ENCODE measurements at regions not wholly inside any gene's neighbourhood (a gene's known extent, or its start where the extent isn't known, plus 50 kb on each side); places are given as distances from the start of the nearest gene placed in this dataset.

DNA sequence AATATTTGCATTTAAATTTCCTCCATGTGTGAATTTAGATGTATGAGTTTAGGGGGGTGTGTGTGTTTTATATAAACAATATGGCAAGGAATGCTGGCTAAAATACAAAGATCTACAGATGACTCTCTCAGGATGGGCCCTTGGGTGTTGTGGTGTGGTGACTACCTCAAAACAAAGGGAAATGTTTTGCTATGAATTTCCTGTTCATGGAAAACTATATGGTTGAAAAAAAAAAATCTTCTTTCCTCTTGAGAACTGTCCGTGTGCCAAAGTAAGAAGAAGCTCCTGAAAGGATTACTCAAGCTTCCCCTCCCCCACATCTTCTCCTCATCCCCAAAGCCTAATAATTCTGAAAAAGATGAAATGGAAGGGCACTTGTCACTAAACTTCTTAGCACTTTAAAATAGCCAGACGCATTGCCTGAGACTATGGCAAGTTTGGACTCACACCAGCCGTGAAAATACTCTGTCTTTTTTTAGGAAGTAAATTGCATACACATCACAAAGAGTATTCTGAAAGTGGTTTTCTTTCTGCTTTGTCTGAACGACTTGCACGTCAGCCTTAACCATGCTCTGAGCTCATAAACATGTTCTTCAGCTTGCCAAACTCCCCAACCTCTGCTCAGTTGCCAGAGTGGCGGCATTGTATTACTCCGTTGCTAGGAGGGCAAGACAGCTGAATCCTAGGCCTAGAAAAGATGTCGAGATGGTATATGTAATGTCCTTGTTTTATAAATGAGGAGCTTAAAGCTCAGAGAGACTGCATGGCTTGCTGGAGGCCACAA, 250.4 kb upstream of the JADE1 start (continued):
- TF ChIP-seq, protein P1, sequence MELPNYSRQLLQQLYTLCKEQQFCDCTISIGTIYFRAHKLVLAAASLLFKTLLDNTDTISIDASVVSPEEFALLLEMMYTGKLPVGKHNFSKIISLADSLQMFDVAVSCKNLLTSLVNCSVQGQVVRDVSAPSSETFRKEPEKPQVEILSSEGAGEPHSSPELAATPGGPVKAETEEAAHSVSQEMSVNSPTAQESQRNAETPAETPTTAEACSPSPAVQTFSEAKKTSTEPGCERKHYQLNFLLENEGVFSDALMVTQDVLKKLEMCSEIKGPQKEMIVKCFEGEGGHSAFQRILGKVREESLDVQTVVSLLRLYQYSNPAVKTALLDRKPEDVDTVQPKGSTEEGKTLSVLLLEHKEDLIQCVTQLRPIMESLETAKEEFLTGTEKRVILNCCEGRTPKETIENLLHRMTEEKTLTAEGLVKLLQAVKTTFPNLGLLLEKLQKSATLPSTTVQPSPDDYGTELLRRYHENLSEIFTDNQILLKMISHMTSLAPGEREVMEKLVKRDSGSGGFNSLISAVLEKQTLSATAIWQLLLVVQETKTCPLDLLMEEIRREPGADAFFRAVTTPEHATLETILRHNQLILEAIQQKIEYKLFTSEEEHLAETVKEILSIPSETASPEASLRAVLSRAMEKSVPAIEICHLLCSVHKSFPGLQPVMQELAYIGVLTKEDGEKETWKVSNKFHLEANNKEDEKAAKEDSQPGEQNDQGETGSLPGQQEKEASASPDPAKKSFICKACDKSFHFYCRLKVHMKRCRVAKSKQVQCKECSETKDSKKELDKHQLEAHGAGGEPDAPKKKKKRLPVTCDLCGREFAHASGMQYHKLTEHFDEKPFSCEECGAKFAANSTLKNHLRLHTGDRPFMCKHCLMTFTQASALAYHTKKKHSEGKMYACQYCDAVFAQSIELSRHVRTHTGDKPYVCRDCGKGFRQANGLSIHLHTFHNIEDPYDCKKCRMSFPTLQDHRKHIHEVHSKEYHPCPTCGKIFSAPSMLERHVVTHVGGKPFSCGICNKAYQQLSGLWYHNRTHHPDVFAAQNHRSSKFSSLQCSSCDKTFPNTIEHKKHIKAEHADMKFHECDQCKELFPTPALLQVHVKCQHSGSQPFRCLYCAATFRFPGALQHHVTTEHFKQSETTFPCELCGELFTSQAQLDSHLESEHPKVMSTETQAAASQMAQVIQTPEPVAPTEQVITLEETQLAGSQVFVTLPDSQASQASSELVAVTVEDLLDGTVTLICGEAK (IDR thresholded peaks at IDR 0.05) = no peak
- TF ChIP-seq, protein P1 (CRISPR knock-in tag; IDR thresholded peaks at IDR 0.05) = no peak
- no peak for TF ChIP-seq STAT5A (IDR thresholded peaks at IDR 0.05; ENCODE audit: borderline replicate concordance, low read length)
- TF ChIP-seq RBM15 (IDR thresholded peaks at IDR 0.05; ENCODE audit: insufficient read depth, low read length) = no peak
- TF ChIP-seq PCBP1 (IDR thresholded peaks at IDR 0.05; ENCODE audit: low read depth, low read length, poor library complexity, severe bottlenecking) = no peak
- no peak for TF ChIP-seq SIN3A (IDR thresholded peaks at IDR 0.05; ENCODE audit: borderline replicate concordance in 2 of 2, control insufficient read depth in 1 of 2, low read depth in 2 of 2, low read length in 2 of 2)
- TF ChIP-seq, protein P2, sequence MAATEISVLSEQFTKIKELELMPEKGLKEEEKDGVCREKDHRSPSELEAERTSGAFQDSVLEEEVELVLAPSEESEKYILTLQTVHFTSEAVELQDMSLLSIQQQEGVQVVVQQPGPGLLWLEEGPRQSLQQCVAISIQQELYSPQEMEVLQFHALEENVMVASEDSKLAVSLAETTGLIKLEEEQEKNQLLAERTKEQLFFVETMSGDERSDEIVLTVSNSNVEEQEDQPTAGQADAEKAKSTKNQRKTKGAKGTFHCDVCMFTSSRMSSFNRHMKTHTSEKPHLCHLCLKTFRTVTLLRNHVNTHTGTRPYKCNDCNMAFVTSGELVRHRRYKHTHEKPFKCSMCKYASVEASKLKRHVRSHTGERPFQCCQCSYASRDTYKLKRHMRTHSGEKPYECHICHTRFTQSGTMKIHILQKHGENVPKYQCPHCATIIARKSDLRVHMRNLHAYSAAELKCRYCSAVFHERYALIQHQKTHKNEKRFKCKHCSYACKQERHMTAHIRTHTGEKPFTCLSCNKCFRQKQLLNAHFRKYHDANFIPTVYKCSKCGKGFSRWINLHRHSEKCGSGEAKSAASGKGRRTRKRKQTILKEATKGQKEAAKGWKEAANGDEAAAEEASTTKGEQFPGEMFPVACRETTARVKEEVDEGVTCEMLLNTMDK (IDR thresholded peaks at IDR 0.05; ENCODE audit: borderline replicate concordance, insufficient read depth, low read depth, low read length, poor library complexity, severe bottlenecking) = no peak
- no peak for TF ChIP-seq HEY1 (CRISPR knock-in tag; IDR thresholded peaks at IDR 0.05; ENCODE audit: borderline replicate concordance)
- TF ChIP-seq STAG1 (CRISPR knock-in tag; IDR thresholded peaks at IDR 0.05; ENCODE audit: borderline replicate concordance) = no peak
- TF ChIP-seq FOXA3 (CRISPR knock-in tag; conservative IDR thresholded peaks at IDR 0.05 in 1 of 2, IDR thresholded peaks at IDR 0.05 in 1 of 2) = no peak
- TF ChIP-seq NR1H2 (CRISPR knock-in tag; IDR thresholded peaks at IDR 0.05) = no peak
- no peak for TF ChIP-seq MEIS2 (IDR thresholded peaks at IDR 0.05; ENCODE audit: partially characterized antibody)
- no peak for TF ChIP-seq PURB (CRISPR knock-in tag; IDR thresholded peaks at IDR 0.05; ENCODE audit: low read depth)
- TF ChIP-seq KDM4B (IDR thresholded peaks at IDR 0.05; ENCODE audit: borderline replicate concordance in 2 of 2, low read depth in 1 of 2) = no peak
- TF ChIP-seq TBL1XR1 (IDR thresholded peaks at IDR 0.05; ENCODE audit: low read length in 2 of 2) = no peak
- TF ChIP-seq CEBPB (tag; IDR thresholded peaks at IDR 0.05) = no peak
